WERI-Rb-1 (cell line): ENCODE measurements at regions not wholly inside any gene's neighbourhood (a gene's known extent, or its start where the extent isn't known, plus 50 kb on each side); places are given as distances from the start of the nearest gene placed in this dataset.

Experiments used
- DNase-seq: peaks from one replicate; pipeline ENCODE4 v3.0.0-alpha.2; 2020
- H3K27ac ChIP-seq: fragments of 250-450 bp; sonication (Bioruptor Pico); 2 replicates; pipeline ENCODE4 v1.5.1; 2020; ENCODE audit warnings: mild to moderate bottlenecking, moderate library complexity
- H3K27me3 ChIP-seq: fragments of 250-450 bp; sonication (Bioruptor Pico); 2 replicates; pipeline ENCODE4 v1.5.1; 2021; ENCODE audit warnings: mild to moderate bottlenecking, low read depth, moderate library complexity; ENCODE audit not compliant: insufficient read depth, severe bottlenecking
- H3K36me3 ChIP-seq: fragments of 250-450 bp; sonication (Bioruptor Pico); 2 replicates; pipeline ENCODE4 v1.5.1; 2020; ENCODE audit warnings: mild to moderate bottlenecking, moderate library complexity
- H3K4me3 ChIP-seq: 2 replicates; pipeline ENCODE4 v1.5.1; 2011; ENCODE audit warnings: low read depth, mild to moderate bottlenecking, control low read depth, low read length
- H3K9me3 ChIP-seq: fragments of 250-450 bp; sonication (Bioruptor Pico); 2 replicates; pipeline ENCODE4 v1.5.1; 2021; ENCODE audit warnings: mild to moderate bottlenecking, moderate library complexity; ENCODE audit not compliant: severe bottlenecking
- TF ChIP-seq, protein P1 (sequence below): IDR thresholded peaks from 2 replicates; pipeline ENCODE4 v1.5.1; 2011; ENCODE audit warnings: low read depth, mild to moderate bottlenecking, control low read depth, inconsistent platforms, low read length

DNA sequence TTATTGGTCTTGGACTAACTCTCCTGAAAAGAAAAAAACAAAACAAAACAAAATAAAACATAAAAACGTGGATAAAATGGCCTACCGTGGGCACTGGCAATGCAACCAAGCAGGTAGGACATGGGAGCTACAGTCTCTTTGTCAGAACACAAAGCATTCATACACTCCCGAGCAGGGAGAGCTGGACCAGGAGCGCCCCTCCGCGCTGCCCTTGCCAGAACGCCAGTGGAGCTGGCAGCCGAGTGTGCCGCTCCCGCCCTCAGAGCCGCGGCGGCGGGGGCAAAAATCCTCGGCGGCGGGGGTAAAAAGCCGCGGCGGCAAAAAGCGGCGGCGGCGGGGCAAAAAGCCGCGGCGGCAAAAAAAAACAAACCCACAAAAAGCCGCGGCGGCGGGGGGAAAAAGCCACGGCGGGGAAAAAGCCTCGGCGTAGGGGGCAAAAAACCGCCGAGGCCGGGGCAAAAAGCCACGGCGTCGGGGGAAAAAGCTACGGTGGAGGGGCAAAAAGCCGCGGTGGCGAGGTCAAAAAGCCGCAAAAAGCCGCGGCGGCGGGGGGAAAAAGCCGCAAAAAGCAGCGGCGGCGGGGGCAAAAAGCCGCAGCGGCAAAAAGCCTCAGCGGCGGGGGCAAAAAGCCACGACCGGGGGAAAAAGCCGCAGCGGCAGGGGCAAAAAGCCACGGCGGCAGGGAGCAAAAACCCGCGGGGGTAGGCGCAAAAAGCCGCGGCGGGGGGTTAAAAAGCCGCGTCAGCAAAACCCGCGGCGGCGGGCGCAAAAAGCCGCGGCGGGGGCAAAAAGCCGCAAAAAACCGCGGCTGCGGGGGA, 418.1 kb downstream of the ZNF716 start:
- Histone ChIP-seq H3K27ac (no peak overlapping the region), H3K27me3 (no peaks in the 10 kb centered on the region), H3K9me3 (no peaks in the 10 kb centered on the region), H3K4me3 (no peak overlapping the region), H3K36me3 (no peaks in the 10 kb centered on the region)
- DNase-seq: no peak
- TF ChIP-seq, protein P1, sequence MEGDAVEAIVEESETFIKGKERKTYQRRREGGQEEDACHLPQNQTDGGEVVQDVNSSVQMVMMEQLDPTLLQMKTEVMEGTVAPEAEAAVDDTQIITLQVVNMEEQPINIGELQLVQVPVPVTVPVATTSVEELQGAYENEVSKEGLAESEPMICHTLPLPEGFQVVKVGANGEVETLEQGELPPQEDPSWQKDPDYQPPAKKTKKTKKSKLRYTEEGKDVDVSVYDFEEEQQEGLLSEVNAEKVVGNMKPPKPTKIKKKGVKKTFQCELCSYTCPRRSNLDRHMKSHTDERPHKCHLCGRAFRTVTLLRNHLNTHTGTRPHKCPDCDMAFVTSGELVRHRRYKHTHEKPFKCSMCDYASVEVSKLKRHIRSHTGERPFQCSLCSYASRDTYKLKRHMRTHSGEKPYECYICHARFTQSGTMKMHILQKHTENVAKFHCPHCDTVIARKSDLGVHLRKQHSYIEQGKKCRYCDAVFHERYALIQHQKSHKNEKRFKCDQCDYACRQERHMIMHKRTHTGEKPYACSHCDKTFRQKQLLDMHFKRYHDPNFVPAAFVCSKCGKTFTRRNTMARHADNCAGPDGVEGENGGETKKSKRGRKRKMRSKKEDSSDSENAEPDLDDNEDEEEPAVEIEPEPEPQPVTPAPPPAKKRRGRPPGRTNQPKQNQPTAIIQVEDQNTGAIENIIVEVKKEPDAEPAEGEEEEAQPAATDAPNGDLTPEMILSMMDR: no peak

DNA sequence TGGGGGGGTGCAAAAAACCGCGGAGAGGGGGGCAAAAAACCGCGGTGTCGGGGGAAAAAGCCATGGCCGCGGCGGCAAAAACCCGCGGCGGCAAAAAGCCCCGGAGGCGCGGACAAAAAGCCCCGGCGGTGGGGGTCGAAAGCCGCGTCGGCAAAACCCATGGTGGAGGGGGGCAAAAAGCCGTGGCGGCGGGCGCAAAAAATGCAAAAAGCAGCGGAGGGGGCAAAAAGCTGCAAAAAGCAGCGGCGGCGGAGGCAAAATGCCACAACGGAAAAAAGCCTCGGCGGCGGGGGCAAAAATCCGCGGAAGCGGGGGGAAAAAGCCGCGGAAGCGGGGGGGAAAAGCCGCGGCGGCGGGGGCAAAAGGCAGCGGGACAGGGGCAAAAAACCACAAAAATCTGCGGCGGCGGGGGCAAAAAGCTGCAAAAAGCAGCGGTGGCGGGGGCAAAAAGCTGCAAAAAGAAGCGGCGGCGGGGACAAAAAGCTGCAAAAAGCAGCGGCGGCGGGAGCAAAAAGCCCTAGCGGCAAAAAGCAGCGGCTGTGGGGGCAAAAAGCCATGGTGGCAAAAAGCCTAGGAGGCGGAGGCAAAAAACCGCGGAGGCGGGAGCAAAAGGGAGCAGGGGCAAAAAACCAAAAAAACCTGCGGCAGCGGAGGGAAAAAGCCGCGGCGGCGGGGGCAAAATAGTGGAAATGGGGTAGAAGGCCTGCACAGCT, 418.9 kb downstream of the ZNF716 start:
- H3K27me3 ChIP-seq: no peaks in the 10 kb centered on the region
- H3K4me3 ChIP-seq: no peak overlapping the region
- TF ChIP-seq, protein P1: no peak
- H3K27ac ChIP-seq: no peak overlapping the region
- no peaks in the 10 kb centered on the region for H3K9me3 ChIP-seq
- H3K36me3 ChIP-seq: no peaks in the 10 kb centered on the region
- no peak for DNase-seq
